H1 (cell line): ENCODE measurements at regions not wholly inside any gene's neighbourhood (a gene's known extent, or its start where the extent isn't known, plus 50 kb on each side); places are given as distances from the start of the nearest gene placed in this dataset.

Experiments
- EZH2 ChIP-seq: fragments of 200-600 bp; sonication (generic); IDR thresholded peaks from 2 replicates; pipeline ENCODE4 v1.7.1; 2012; ENCODE audit warnings: low read depth, mild to moderate bottlenecking, moderate library complexity, low read length, inconsistent platforms; ENCODE audit not compliant: severe bottlenecking
- JUN ChIP-seq: IDR thresholded peaks from 2 replicates; pipeline ENCODE4 v1.6.1; 2011; ENCODE audit warnings: low read depth, mild to moderate bottlenecking, improper control_type of control experiment, low read length
- SIN3A ChIP-seq, 2 experiments: IDR thresholded peaks in 1 of 2; conservative IDR thresholded peaks in 1 of 2; 2 replicates each; pipeline ENCODE4 v1.6.1; 2011 to 2012; ENCODE audit warnings: low read length in 2 of 2, improper control_type of control experiment in 1 of 2, low read depth in 1 of 2, mild to moderate bottlenecking in 1 of 2

DNA sequence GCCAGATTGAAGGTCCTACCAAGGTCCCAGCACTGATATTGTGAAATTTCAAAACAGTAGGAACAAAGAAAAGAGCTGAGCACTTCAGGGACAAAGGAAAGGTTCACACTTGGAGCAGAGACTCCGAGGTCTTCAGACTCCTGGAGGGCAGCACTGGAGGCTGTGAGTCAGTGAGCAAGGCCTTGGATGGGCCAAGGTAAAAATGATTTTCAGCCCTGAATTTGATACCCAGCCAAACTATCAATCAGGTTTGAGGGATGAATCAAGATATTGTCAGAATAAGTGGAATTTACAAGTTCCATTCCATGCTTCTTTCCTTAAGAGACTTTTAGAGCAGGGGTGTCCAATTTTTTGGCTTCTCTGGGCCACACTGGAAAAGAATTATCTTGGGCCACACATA, 111.7 kb downstream of the ADRA2C start (continued):
- TF ChIP-seq SIN3A (conservative IDR thresholded peaks at IDR 0.05 in 1 of 2, IDR thresholded peaks at IDR 0.05 in 1 of 2; ENCODE audit: low read depth in 1 of 2, low read length in 2 of 2) = no peak
- TF ChIP-seq JUN = no peak
- TF ChIP-seq EZH2 = no peak
